ENCODE measurements at regions not wholly inside any gene's neighbourhood (a gene's known extent, or its start where the extent isn't known, plus 50 kb on each side); places are given as distances from the start of the nearest gene placed in this dataset.

- no peak for TF ChIP-seq POLR2A (IDR thresholded peaks at IDR 0.05; ENCODE audit: low read depth, low read length)
- no peak for FAIRE-seq
- DNase-seq (ENCODE audit: insufficient read length, low spot score), result no peak
Measured at GRCh38 chr1:4084048-4084431, 184.0 kb upstream of the C1orf174 start.

DNA sequence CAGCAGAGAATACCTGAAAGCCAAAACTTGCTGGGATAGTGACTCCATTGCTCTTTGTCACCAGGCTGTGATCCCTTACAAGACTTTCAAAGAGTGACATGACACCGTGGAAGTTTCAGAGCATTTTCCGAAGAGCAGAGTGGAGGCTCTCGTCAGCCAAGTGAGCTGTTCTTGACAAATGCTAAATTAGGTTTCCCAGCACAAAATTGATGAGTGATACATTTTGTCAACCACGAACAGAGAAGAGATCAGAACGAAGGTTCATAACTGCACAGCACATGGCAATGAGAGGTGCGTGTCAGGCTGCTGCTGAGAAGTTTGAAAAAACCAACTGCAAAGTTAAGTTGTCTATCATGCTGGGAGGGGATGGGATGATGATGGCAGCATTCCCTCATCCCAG is 184.4 kb upstream of the C1orf174 start:
- FAIRE-seq (no peak), DNase-seq (ENCODE audit: insufficient read length, low spot score) (no peak)
- TF ChIP-seq POLR2A (IDR thresholded peaks at IDR 0.05; ENCODE audit: low read depth, low read length), result no peak

GRCh38 chr1:4084896-4085295 is 184.8 kb upstream of the C1orf174 start:
- FAIRE-seq, result no peak
- DNase-seq (ENCODE audit: insufficient read length, low spot score), result no peak
- TF ChIP-seq POLR2A (IDR thresholded peaks at IDR 0.05; ENCODE audit: low read depth, low read length), result no peak

DNA sequence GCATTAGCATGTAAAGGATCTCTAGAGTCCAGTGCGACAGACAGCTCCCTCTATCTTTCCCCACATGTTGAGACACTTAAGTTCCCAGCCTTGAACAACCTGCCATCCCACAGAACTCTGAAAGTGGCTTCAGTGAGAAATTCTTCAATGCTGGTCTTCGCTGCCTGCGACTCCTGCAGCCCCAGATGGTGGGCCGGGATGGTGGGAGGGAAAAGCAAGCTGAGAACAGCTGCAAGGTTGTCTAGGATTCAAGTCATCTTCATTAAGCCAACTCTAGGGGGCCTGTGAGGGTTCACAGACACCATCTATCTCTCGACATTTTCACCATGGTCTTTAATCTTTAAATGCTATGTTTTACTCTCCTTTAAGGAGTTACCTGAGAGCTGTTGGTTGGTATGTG is 185.5 kb upstream of the C1orf174 start:
- no peak for FAIRE-seq
- TF ChIP-seq POLR2A (IDR thresholded peaks at IDR 0.05; ENCODE audit: low read depth, low read length), result no peak

DNA sequence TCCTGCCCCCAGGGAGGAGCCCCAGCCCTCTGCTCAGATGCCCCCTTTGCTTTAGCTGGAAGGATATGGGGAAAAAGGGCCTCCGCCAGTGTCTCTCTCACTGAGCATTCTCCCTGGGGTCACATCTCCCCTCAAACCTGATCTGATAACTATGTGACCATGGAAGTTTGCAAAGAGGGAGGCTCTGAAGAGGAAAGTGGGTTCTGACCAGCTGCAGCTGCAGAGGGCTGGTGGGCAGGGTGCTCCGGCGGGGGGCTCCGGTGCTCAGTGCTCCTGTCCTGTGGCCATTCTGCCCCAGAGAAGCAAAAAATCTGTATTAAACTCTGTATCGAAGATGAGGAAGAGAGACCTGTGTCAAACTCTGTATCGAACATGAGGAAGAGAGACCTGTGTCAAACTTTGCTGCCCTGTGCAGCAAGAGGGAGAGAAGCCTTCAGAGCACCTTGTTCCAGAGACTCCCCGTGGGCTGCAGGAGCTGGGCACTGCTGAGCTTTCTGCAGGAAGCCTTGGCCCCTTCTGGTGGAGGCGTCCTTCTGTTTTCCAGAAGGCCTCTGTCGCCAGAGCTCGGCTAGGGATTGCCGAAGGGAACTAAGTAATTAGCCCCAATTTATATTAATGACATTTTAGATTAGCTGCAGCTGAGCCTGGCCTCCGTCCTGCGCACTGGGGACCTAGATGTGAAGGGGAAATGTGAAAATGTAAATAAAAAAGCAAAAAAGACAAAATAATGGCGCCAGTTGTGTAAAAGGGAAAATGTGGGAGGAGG is 186.2 kb upstream of the C1orf174 start:
- no peak for DNase-seq (ENCODE audit: insufficient read length, low spot score)
- no peak for FAIRE-seq
- TF ChIP-seq POLR2A (IDR thresholded peaks at IDR 0.05; ENCODE audit: low read depth, low read length), result no peak

More for the DNA sequence above, 185.5 kb upstream of the C1orf174 start:
- no peak for DNase-seq (ENCODE audit: insufficient read length, low spot score)

DNA sequence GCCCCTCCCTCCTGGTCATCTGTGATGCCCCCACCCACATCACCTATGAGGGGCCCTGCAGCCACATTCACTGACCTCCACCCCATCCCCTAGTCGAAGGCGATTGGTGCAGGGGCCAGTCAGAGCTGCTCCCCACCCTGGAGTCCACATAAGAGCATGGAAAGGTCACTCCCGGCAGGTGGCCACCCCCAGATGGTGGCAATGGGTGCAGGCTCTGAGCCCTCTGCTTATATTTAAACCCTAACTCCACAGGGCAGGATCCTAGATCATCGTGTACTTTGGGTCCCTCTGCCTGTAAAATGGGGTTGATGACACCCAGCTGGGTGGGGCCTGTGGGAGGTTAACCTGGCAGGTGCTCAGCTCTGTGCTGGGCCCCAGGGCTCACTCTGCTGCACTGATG is 186.8 kb upstream of the C1orf174 start:
- no peak for TF ChIP-seq POLR2A (IDR thresholded peaks at IDR 0.05; ENCODE audit: low read depth, low read length)
- FAIRE-seq (no peak), DNase-seq (ENCODE audit: insufficient read length, low spot score) (no peak)

GRCh38 chr1:4087530-4088420 is 187.7 kb upstream of the C1orf174 start:
- no peak for FAIRE-seq
- no peak for TF ChIP-seq POLR2A (IDR thresholded peaks at IDR 0.05; ENCODE audit: low read depth, low read length)
- DNase-seq (ENCODE audit: insufficient read length, low spot score), result no peak

- DNase-seq (ENCODE audit: insufficient read length, low spot score) (no peak), FAIRE-seq (no peak)
- no peak for TF ChIP-seq POLR2A (IDR thresholded peaks at IDR 0.05; ENCODE audit: low read depth, low read length)
Measured at GRCh38 chr1:4088676-4089075, 188.6 kb upstream of the C1orf174 start.

GRCh38 chr1:4089421-4090175 is 189.5 kb upstream of the C1orf174 start:
- FAIRE-seq (no peak), DNase-seq (ENCODE audit: insufficient read length, low spot score) (no peak)
- TF ChIP-seq POLR2A (IDR thresholded peaks at IDR 0.05; ENCODE audit: low read depth, low read length), result no peak

- FAIRE-seq, result no peak
- no peak for TF ChIP-seq POLR2A (IDR thresholded peaks at IDR 0.05; ENCODE audit: low read depth, low read length)
- DNase-seq (ENCODE audit: insufficient read length, low spot score), result no peak
Measured at GRCh38 chr1:4090556-4090955, 190.5 kb upstream of the C1orf174 start.

DNA sequence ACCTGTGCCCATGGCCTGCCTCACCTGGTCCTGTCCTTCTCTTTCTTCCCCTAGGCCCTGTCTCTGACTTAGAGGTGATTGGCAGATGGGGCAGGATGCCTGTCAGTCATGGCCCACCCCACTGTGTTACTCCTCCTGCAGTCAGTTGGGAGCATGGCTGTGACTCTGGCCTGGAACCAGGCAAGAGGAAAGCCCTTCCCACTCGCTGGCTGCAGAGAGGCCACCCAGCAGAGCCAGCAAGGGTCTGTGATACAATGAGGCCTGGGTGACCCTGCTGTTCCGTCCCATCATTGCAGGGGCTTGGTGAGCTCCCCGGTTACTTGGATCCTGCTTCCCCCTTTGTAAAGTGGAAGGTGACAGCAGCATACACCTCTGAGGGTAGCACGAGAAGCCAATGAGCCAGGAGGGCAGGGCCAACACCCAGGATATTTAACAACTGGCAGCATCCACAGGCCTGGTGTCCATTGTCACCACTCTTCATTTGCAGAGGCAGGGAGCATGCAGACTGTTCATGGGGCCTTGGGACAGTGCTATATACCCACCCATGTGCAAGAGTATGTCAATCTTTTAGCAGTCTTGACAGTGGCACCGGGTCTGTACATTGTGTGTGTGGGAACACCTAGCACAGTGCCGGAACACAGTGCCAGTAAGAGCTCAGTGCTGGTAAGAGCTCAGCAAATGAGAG is 191.0 kb upstream of the C1orf174 start:
- DNase-seq (ENCODE audit: insufficient read length, low spot score), result no peak
- TF ChIP-seq POLR2A (IDR thresholded peaks at IDR 0.05; ENCODE audit: low read depth, low read length), result no peak
- FAIRE-seq, result no peak

GRCh38 chr1:4091996-4092395 is 191.9 kb upstream of the C1orf174 start:
- DNase-seq (ENCODE audit: insufficient read length, low spot score) (no peak), FAIRE-seq (no peak)
- TF ChIP-seq POLR2A (IDR thresholded peaks at IDR 0.05; ENCODE audit: low read depth, low read length), result no peak

DNA sequence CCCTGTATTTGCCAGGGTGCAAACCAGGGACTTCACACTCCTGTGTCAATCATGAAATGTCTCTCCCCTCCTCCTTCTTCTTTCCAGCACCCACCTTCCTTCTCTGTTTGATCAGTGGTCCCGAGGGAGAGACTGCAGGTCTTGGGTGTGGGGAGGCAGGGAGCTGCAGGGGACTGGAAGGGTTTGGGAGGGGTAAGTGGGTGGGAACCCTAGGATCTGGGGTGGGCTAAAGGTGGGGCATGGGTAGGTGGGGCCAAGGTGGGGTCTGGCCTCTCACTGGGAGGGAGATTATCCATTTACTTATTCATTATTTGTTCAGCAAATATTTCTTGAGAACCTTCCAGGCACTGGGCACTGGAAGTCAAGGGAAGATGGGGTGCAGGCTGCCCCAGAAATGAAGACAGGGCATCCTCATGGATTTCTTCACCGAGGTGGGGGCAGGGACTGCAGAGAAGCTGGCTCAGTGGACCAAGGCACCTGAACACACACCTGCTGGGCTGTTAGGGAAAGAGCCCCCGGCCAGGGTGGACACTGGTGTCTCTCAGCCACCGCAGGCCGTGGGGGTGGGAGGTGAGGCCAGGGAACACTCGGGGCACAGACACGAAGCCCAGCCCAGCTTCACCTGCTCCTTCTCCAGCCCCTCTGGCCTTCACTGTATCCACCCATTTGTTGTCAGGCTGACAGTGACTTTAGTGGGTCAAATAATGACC is 193.9 kb upstream of the C1orf174 start:
- FAIRE-seq, result no peak
- no peak for TF ChIP-seq POLR2A (IDR thresholded peaks at IDR 0.05; ENCODE audit: low read depth, low read length)
- DNase-seq (ENCODE audit: insufficient read length, low spot score), result no peak
